GM18873 (cell line): ENCODE measurements at regions not wholly inside any gene's neighbourhood (a gene's known extent, or its start where the extent isn't known, plus 50 kb on each side); places are given as distances from the start of the nearest gene placed in this dataset.
A peak's percentile ranks its signal among the peaks of the same experiment; 100 is the strongest.

ENCODE experiments used
- ATAC-seq: cut with Tn5 transposase; IDR thresholded peaks from one replicate; pipeline ENCODE4 v1.9.1; 2021; ENCODE audit warnings: mild to moderate bottlenecking, moderate library complexity, moderate number of reproducible peaks; ENCODE audit not compliant: unreplicated experiment, low FRiP score

DNA sequence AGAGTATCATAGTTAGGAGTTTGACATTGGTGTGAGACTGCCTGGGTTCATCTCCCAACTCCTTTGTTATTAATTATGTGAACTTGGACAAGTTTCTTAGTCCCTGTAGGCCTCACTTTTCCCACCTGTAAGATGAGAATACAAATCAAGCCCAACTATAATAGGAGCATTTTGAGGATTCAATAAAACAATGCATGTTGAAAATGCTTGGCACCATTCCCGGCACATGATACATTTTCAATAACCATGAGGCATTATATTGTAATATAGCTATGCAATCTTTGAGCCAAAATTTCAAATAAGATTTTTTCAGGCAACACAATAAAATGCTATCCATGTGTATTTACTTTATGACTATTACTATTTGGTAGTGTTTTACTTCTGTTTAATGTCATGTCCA, 229.0 kb upstream of the SP4 start:
- no peak for ATAC-seq

DNA sequence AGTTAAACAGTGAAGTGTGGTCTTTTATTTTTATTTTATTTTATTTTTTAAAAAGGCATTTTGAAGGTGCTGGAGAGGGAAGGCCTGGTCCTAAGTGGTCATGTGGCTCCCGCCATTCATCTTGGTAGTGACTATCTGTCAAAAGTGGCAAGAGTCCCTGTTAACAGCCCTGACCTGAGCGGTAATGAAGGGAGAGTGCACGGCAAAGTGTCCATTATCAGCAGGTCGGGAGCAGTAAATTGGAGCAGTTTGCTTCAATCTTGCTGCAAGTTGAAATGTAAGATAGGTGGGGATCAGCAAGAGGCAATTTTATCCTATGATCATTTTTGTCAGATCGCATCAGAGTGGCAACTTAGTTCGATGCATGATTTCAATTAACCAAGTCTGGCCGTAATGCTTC, 227.4 kb upstream of the SP4 start:
- no peak for ATAC-seq

DNA sequence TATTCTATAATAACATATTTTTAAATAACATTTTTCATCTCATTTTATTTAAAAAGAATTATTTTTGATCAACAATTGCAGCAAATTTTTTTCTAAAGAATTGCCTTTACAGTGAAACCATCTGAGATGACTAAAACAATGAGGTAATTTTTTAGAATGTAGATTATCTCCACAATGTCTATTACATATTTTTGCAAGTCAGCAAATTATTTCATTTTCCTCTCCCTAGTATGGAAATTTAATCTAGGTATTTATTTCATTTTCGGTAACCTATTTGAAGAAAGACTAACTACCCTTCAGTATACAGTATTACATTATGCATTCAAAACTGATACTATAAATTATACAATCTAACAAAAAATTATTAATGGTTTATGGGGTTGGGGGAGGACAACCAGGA, 213.2 kb upstream of the SP4 start:
- ATAC-seq: no peak

DNA sequence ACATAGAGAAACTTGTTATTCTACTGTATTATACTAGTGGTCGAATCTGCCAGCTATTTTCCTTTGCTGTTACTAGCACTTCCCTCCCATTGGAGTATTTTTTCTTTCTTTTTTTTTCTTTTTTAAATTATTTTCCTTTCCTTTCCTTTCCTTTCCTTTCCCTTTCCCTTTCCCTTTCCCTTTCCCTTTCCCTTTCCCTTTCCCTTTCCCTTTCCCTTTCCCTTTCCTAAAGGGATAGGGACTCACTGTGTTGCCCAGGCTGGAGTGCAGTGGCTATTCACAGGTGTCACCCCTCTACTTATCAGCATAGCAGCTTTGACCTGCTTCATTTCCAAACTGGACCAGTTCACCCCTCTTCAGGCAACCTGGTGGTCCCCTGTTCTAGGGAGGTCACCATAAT, 212.6 kb upstream of the SP4 start:
- no peak for ATAC-seq

DNA sequence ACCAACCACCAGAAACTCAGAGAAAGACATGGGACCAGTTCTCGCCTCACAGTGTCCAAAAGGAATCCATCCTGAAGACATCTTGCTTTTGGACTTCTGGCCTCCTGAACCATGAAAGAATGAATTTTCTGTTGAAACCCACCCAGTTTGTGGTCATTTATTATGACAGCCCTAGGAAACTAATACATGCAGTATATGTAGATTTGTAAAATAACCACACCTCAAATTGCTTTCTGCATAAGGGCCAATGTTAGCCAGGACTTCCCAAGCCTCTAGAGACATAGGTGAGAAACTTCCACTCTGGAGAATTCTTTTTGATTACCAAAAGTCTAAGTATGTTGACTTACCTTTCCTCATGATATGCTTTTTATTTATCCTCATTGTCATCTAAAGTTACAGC, 210.5 kb upstream of the SP4 start:
- no peak for ATAC-seq

DNA sequence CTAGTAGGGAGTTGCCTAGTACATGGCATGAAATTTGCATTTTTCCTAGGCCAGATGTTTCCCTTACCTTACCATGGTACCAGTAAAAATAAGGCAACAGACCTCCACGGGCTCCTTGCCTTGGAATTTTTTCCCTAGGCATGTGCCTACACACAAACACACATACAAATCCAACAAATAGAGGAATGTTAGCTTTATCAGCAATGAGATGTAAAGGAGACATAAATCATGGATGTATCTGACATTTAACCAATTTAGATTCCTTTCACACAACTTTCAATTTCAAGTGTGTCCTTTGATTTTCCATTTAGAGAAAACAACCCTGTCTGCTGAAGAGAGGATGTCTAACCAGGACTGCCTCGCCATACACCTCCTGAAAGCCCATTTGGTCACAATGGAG, 209.7 kb upstream of the SP4 start:
- ATAC-seq: no peak

DNA sequence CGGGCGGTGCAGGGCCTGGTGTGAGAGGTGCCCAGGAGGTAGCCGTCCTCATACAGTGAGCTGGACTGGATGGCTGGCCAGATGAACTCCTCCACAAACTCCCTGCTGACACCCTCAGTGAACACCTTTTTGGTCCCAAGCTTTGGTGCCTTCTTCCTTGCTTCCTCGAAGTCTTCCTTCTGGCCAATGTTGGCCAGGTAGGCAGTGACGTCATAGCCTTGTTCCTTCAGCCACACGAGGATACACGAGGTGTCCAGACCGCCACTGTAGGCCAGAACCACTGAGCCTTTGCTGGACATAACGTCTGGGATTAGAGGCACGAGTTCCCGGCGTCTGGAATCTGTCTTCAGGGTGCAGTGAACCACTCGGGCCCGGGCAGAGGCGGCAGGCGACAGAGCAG, 206.8 kb upstream of the SP4 start:
- no peak for ATAC-seq

DNA sequence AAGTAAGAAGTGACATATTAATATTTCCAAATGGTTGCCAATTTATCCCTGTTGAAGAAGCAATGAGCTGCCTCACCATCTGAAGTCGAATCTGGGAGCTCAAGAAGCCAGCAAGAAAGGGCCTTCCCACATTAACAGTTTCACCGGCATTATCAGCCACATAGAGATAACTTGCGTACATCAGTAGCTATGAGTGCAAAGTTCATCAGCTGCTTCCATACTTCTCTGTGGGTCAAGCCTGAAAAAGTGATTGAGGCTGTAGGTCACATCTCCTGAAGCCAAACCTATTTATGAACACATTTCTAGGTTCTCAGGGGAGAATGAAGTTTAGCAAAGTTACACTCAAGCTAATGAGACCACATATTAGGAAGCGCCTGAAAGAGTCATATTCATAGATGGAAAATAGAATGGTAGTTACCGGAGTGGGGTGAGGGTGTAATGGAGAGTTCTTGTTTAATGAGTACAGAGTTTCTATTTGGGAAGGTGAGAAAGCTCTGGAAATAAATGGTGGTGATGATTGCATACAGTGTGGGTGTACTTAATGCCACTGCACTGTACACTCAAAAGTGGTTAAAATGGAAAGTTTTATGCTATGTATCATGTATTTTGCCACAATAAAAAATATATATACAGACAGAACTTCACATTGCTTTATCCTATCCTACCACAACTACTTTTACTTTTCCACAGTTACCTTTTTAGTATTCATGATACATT, 189.3 kb upstream of the SP4 start:
- no peak for ATAC-seq

DNA sequence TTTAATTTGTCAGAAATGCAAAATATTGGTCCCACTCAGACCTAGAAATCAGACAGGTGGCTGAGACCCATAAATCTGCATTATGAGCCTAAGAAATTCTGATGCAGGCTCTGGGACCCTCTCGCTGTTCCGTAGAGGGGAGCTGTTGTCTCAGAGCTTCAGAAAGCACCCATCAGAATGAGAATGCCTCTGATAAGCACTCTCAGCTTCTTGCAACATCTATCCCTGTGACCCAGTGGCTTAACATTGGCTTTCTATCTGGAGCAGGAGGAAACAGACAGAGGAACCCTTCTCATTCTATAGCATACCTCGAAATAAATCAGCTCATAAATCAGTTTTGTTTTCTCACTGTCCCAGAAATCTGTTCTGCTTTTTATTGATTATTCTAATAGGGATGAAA, 184.6 kb upstream of the SP4 start:
- no peak for ATAC-seq

DNA sequence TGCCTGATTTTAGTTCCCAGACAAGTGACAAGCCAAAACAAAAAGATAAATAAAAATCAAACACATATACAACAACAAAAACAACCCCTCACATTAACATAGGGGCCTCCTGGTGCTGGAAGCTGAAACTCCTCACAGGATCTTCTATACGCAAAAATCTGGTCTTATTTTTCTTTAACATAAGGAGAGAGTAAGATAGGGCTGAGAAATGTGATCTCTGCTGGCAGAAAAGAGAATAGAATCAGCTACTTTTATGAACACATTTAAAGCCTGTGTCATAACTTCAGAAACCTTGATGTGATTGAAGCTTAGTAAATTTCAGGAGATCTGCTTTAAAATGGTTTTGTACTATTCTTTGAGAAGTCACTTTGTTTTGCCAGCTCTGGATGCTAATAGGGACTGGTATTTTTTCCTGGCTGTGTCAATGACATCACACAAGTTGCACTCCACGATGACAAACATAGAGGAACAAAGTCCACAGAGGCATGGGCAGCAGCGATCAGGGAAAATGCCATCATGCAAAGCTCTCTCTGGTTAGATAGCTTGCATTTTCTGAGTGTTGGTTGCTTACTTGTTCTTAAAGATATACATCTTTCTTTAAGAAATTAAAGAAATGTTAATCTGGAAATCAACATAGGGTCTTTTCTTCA, 176.6 kb upstream of the SP4 start:
- ATAC-seq: no peak

DNA sequence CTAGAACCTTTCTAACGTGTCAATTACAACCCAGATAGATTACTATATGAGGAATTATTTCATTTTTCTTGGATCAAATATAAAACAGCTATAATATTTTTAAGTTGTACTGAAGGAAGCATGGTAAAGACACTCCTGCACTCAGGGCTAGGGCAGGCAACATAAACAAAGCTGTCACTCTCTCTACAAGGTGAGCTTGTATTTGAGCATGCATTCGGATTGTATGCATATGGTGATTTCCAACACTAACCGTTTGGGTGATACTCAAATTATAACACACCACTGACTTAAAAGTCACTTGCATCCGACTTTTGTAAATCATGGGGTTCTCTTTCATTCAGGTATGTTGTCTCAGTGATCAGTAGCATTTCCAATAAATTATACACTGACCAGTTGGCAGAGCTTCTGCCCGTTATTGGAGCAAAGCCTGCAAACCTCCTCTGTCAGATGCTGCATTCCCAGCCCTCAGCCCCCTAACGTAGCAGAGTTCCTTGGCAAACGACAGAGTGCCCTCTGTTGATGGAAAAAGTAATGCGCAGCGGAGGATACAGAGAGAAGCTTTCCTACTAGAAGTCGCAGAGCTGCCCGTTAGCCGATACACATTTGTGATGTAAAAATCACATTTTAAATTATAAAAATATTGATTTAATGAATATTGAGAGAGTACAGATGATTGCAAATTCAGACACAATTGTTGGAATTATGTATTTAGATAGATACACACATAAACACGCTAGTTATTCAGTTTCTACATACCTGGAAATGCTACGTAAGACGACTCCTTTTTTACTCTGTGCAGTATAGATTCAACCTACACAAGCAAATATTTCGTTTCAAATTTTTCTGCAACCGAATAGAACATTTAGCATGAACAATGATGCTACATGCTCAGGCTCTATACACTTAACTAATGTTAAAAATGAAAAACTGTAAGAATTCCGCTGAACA, 173.9 kb upstream of the SP4 start:
- ATAC-seq: no peak

DNA sequence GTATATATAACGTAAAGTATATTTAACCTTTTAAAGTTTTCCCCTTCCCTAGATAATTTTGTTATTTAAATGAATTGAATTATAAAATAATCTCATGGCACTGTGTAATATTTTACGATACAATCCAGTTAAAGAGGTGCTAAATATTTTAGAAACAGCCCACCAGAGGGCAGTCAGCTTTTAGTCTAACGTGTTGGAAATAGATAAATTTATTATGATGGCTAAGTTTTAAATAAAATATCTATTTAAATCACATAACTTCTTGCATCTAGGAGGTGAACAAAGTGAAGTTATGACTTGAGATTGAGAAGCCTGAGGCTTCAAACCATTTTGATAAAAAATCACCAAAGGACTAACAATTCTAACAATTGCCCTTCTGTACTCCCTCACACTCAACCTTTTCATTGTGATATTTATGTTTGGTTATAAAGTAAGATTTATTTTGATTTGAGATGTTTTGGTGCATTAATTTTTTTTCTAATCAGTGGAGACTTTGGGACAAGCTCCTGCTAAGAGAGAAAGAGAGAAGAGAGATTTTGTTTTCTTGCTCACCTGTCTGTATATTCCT, 171.5 kb upstream of the SP4 start:
- ATAC-seq: no peak

DNA sequence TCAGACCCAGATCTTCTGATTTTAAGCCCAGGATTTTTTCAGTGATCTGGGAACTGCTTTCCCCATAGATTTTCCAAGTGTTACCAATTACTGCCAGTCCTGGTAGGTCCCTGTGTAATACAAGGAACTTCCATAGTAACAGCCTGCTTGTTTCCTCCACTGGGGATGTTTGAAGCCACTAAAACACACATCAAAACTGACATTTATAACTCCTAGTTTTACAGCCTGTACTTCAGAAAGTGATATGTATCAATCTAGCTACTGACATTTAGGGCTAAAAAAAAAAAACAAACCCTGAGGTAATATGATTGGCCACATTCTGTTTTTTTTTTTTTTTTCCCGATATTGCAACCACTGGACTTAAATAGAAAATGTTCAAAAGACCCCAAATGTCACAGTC, 166.9 kb upstream of the SP4 start:
- ATAC-seq: no peak

DNA sequence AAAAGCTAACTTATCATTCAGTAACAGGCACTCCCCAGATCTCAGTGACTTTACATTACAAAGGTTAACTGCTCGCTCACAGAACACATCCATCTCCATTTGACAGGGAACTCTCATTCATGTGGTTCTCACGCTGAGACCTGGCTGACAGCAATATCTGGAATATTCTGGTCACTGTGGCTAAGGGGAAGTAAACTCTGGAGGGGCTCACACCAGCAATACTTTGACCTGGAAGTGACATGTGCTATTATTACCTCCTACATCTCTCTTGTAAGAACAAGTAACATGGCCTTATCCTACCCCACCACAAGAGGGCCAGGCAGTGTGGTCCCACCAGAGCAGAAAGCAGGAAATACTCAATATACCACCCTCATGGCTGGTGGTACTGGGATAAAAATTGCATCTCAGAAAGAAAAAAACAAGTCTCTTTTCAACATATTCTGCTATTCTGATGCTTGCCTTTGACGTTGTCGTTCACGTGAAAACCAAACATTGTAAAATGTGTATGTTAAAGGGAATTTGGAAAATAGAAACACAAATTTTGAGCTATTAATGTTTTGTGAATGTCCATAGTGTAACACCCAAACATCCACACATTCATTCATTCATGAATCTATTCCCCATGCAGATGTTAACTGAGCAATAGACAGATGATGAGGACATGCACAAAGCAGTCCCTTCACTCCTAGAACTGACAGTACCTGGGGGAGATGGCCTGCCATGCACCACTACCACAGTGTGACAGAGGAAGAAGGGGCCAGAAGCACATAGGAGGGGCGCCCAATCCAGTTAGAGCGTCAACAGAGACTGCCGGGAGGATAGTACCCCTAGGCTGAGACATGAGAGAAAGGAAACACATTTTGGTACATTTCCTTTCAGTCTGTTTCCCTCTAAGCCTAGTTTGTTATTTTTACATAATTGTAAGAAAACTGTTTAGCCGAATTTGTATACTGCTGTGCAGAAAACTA, 166.0 kb upstream of the SP4 start:
- peak; percentile 67 for ATAC-seq

DNA sequence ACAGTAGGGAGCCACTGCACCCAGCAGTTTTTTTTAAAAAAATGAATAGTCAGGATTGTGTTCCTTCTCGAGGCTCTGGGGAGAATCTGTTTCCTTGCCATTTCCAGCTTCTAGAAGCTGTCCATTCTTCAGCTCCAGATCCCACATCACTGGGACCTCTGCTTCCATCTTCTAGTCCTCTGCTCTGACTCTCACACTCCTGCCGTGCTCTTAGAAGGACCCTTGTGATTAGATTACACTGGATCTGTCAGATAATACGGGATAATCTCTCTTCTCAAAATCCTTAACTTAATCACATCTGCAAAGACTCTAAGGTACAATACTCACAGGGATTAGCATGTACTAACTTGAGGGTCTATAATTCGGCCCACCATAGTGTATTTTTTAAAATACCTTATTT, 158.9 kb upstream of the SP4 start:
- ATAC-seq: no peak

DNA sequence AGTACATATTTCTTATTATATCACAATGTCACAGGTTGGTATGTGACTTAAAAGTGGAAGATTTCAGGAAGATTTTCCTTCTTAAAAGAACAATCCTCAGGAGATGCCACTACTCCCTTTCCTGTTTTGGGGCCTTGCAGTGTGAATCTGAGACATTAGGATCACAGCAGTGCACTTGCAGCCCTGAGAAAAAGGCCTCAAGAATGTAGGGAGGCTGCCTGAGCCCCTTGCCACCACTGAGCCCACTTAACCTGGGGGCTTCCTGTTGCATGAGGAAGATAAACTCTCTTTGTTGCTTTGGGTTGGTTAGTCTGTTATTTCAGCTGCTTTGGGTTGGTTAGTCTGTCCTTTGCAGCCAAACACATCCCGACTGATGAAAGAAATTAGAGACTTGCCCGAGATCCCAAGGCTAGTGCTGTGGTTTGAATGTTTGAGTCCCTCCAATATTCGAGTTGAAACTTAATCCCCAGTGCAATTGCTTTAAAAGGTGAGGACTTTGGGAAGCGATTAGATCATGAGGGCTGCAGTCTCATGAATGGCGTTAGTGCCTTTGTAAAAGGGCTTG, 151.3 kb upstream of the SP4 start:
- no peak for ATAC-seq

DNA sequence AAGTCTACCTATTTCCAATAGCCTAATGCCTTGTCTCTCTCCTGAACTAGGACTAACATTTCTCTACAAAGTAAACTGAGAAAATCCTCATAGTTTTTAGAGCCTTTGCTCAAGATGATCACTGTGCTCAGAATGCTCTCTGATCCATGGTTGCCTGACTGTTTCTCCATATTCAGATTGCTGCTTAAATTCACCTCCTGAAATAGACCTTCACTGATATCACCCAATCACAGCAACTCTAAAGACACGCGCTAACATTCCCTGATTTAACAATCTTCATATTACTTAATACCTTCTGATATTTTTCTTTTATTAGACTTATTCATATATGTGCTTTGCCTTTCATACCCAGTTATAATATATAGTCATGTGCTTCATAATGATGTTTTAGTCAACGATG, 148.9 kb upstream of the SP4 start:
- no peak for ATAC-seq

DNA sequence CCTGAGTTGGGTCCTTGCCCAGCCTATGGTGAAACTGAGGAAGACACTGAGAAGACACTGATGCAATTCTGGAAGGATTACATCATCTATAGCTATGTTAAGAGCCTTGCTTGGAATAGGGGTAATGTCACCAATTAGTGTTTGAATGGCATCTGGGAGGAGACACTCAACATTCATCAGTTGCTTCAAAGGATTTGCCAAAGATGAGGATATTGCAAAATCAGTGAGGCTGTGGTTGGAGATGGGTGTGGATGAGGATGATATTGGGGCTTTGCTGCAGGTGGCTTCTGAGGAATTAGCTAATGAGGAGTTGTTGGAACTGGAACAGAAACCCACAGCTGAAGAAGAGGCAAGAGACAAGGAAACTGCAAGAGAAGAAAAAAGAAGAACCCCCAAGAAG, 146.7 kb upstream of the SP4 start:
- no peak for ATAC-seq

DNA sequence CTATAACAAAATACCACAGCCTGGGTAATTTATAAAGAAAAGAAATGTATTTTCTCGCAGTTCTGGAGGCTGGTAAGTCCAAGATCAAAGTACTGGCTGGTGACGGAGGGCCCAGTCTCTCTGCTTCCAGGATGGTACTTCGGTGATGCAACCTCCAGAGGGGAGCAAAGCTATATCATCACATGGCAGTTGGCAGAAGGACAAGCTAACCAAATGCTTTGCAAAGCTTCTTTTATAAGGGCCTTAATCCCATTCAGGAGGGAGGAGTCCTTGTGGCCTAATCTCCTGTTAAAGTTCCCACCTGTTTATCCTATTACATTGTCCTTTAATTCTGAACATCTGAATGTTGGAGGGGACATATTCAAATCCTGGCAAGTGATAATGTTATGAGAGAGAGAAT, 134.1 kb upstream of the SP4 start:
- no peak for ATAC-seq

DNA sequence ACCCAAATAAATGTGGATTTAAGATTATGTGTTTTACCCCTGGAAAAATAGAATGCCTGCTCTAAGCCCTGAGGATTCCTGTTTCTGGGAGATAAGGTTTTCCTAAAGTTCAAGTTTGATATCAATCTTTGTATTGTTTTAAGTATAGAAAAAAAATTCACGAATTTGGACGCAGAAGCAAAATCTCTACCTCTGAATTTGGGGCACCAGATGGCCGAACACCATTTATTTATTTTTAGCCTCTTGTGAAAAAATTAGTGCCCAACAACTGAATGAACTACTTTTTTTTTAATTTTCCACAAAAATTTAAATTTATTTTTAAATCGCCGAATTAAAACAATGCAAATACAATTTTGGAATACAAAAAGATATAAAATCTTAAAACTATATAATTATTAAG, 128.1 kb upstream of the SP4 start:
- no peak for ATAC-seq
